Kasumi-1 (cell line): ENCODE measurements at regions not wholly inside any gene's neighbourhood (a gene's known extent, or its start where the extent isn't known, plus 50 kb on each side); places are given as distances from the start of the nearest gene placed in this dataset.

Experiments used
- DNase-seq, 2 experiments: peaks; one replicate each; lab custom pipeline; 2025; lab: John Stamatoyannopoulos, UW

DNA sequence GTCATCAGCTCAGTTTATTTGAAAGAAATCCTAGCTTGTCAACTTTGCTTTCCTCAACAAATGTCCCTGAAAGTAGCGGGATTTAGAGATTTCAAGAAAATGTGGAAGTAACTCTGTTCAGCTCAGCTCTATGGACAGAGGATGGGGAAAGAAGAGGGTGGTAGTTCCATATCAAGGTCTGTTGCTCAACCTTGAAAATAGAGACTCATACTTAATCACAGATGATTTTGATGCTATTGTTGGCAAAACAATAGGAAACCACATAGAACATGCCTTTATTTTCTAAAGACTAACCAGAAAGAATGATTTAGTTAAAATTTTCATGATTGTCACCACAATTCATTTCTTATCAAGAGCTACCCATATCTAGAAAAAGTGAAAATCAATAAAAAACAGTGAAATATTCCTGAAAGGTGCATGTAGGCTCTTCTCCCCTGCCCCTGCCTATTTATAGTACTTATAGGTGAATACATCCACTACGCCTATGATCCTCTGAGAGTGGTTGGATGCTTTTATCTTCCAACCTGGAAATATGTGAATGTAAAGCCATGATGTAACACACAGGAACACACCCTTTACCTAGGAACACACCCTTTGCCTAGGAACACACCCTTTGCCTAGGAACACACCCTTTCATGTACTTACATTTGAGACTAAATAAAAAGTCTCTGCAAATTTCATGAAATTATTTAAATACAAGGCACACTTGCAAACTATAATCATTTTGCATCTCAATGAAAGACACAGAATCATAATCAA, 65.8 kb downstream of the ETAA1 start:
- no peak for DNase-seq

- DNase-seq = no peak
Observed at GRCh38 chr2:67463810-67464209, 66.7 kb downstream of the ETAA1 start.

GRCh38 chr2:67465623-67466022, 68.5 kb downstream of the ETAA1 start:
- no peak for DNase-seq

DNA sequence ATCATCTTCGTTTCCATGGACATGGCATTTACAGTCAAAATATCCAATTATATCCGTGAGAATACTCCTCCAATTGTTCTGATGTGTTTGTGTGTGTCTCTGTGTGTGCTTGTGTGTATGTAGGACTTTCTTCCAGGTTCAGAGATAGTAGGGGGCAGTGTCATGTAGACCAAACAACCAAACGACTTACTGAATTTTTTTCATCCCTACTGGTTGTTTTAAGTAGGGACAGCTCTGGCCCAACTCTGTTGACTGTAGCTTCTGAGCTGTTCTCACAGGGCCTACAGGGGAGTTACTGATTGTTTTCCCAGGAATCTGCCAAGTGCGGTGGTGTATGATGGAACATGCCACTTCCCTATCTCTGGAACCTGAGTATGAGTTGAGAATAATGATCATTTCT, 69.6 kb downstream of the ETAA1 start:
- DNase-seq = no peak

GRCh38 chr2:67471681-67472080, 74.5 kb downstream of the ETAA1 start:
- DNase-seq = no peak

DNA sequence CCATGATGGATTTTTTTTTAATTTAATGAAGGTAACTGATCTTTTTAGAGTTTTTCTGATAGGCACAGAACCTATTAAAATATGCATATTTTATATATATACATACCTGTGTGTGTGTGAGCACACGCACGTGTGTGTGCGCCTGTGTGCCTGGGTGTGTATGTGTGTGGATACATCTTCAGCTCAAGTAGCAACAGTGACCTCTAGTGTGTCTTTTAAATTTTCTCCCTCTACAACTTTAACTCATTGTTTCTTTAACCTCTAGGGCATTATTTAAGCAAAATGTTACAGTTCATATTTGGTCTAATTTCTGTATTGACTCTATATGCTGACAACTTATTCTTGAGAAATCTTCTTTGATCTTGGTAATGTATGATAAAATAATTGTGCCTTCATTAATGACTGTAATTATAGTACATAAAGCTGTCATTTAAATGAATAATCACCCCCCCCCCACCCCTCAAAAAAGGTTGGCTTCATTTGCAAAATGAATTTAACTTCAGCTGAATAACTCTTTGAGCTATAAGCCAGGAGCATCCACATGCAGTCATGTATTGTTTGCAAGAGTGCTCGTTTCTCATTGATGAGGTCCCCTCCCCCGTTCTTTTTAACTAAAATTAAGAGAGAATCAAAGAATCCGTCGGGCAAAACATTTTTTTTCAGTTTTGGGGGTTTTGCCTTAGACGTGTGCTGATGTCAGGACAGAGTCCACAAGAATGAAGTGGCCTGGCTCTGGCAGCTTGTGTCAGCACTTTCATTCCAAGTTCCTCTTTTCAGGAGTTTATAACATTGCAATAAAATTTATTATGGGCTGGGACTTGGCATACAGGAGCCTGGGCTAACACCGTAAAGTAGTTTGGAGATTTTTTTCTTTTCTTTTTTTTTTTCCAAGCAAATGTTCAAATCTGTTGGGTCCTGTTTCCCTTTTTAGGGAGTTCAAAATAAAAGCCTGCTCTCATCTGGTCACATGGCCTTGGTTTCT, 80.0 kb downstream of the ETAA1 start:
- DNase-seq = peak; percentile 61 to 78

DNA sequence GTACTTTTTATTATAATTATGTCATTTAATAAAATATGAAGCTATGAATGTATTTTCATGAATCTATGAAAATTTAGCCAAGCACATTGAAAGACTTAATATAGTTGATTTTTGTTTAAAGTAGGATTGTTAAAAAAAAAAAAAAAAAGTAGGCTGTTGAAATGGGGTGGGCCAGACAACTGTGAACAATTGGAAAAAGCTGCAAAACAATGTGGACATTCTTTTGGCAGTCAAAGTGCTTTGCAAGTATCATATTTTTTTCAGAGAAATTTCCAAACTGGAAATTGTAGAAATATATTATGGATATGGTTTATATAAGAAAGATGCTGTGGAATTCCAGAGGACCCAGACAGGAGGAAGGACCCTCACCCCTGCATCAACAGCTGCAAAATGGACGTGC, 82.1 kb downstream of the ETAA1 start:
- no peak for DNase-seq

DNA sequence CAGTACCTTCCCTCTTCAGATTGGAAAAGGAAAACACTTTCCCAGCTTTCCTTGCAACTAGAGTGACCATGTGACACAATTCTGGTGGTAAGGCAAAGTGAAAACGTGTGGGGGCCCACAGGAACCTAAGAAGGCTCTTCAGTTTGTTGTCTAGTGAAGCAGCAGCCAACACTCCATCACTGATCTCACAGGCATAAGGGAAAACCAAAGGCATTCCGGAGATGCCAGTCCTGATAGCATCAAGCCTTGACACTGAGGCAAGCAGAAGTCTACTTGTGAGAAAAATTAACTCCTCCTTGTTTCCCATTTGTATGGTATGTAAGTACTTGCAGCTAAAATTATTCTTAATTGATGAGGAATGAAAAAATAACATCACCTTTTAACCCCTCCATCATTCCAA, 88.3 kb downstream of the ETAA1 start:
- DNase-seq = no peak

- no peak for DNase-seq
Observed at GRCh38 chr2:67486041-67486796, 89.1 kb downstream of the ETAA1 start.

DNA sequence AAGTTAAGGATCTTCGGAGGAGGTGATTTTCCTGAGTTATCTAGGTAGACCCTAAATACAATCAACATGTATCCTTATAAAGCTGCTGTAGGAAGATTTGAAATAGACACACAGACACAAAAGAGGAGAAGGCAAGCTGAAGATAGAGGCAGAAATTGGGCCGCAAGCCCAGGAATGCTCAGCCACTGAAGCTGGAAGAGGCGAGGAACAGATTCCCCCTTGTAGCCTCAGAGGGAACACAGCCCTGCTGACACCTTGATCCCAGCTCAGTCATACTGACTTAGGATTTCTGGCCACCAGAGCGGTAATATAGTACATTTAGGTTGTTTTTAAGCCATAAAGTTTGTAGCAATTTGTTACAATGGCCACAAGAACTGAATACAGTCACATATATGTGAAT, 90.9 kb downstream of the ETAA1 start:
- DNase-seq = no peak

- no peak for DNase-seq
Observed at GRCh38 chr2:67489396-67489795, 92.3 kb downstream of the ETAA1 start.

DNA sequence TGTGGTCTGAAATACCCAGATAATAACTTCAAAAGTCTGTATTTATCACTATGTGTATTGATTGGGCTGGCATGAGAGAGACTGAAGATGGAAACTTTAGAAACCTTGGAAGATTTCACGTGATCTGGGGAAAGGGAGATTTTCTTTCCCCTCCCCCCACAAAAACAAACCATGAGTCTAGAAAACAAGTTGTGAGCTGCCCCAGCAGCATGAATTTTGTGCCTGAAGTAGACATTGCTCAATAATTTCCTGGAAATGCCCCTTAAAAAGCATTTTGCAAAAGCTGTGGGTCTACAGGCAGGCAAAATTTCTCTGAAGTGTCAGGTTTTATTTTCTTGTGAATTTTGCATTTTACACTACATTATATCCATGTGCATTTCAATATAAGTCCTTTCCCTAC, 101.8 kb downstream of the ETAA1 start:
- DNase-seq = no peak

DNA sequence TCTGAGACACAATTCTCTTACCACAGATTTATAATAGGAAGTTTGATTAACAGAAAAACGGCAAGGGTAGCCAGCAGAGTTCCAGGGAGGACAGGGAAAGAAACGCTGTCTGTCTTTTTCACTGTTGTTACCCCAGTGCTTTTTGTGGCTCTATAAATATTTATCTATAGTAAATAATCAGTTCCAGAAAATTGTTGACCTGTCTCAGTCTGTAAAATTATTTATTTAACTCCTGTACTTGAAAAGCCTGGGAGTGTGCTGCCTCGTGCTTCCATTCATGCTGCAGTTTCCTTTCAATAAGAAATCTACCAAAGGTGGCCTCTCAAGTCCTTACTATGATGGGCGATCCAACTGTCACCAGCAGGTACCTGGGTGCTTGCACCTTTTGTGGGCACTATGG, 102.9 kb downstream of the ETAA1 start:
- DNase-seq = no peak

- no peak for DNase-seq
Observed at GRCh38 chr2:67500541-67500940, 103.4 kb downstream of the ETAA1 start.

- DNase-seq = no peak
Observed at GRCh38 chr2:67502346-67503065, 105.4 kb downstream of the ETAA1 start.

DNA sequence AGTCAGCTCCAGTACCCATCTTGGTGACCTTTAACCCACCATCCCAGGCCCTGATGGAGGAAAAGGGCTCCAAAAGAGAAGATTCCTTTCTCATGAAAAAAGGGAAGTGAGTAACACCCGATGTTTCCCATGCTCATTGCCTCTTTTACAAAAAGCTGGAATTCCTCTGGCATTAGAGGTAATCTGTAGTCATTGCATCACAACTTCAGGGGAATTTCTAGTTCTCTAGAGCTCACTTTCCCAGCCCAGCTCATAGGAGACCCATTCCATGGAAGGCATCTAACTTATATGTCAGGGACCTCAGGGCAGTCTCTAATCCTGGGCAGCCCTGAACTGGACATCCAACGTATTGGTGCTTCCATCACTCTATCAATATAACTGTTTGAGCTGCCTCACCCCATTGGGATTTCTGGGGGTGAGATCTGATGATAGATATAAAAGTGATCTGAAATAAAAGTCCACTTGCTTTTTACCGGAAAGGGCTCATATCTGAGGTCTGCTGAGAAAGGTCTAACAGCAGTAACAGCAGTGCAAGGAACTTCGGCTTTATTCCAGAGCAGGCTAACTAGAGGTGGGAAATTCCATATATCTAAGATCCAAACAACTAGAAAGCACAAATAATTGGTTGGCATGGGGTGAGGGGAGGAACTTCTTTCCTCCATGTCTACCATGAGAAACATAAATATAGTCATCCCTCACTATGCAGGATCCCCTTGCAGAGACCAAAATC, 106.1 kb downstream of the ETAA1 start:
- DNase-seq = no peak

DNA sequence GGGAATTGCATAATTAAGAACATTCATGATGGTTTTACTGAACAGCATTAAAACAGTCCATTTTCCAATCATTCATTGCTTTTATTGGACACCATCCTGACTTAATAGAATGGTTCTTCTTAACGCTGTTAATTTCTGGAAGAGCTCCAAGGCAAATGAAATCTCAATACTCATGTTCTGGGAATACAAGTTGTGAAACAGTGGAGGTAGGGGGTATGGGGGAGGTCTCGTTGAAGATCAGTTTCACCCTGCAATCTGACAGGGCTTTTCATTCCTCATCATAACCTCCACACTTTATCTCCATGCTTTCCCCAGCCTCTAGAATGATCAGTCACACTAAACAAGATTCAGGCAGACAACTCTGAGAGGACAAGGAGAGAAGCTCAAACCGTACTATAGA, 113.6 kb downstream of the ETAA1 start:
- no peak for DNase-seq

GRCh38 chr2:67514515-67514914, 117.4 kb downstream of the ETAA1 start:
- DNase-seq = no peak

DNA sequence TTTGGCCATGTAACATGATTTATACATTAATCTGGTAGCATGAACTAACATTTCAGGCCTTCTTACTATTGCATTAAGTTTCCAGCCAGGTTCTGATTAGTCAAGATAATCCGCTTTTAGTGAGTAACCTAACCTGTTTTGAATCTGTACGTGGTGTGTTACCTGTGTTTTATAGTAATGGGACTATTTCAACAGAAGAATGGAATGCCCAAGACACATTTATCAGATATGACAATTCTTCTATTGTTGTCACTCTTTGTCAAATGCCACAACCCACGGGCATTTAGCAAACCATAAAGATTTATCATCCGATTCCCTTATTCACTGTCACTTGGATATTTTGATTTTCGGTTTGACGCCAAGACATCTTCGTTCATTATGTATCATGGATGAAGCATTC, 117.9 kb downstream of the ETAA1 start:
- no peak for DNase-seq

DNA sequence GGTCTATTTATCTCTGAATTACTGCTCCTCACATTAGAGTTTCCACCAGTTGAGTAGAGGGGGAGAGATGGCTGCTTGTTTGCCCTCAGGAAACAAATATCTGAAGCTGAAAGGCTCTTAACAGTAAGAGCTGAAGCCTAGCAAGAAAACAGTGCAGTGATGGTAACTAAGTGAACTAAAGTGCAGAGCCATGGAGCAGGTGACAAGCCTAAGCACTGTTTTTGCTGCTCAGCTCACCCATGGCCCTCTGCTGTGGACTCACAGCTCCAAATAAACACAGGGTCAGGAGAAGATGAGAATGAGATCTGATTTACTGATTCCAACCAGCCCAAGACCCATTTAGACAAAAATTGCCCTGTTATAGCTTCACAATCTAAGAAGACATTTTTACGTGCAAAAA, 118.4 kb downstream of the ETAA1 start:
- no peak for DNase-seq

DNA sequence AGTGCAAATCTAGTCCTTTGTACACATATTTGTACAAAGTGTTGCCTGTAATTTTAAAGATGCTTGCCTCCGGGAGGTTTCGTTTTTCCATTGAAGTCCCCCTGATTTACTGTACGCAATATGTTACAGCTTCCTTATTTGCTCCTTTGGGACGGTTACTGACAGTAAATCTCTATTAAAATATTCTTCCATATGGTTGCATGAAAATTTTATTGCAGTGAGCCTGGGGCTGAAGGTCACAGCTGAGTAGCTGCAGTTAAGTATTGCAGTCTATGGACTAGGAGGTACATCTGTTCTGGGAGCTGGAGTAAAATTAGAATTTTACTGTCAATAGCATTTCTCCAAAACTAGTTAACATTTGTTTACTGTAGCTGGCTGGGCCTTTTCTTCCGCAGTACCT, 119.2 kb downstream of the ETAA1 start:
- no peak for DNase-seq
